CD4-positive, alpha-beta T cell treated with Interferon gamma for 1 hour (primary cell): ENCODE measurements at regions not wholly inside any gene's neighbourhood (a gene's known extent, or its start where the extent isn't known, plus 50 kb on each side); places are given as distances from the start of the nearest gene placed in this dataset.

Experiments
- DNase-seq: peaks from one replicate; pipeline ENCODE4 v3.0.0-alpha.2; 2020

- DNase-seq: no peak
Observed at GRCh38 chrX:5054852-5055251, 1173.8 kb downstream of the NLGN4X start.

DNA sequence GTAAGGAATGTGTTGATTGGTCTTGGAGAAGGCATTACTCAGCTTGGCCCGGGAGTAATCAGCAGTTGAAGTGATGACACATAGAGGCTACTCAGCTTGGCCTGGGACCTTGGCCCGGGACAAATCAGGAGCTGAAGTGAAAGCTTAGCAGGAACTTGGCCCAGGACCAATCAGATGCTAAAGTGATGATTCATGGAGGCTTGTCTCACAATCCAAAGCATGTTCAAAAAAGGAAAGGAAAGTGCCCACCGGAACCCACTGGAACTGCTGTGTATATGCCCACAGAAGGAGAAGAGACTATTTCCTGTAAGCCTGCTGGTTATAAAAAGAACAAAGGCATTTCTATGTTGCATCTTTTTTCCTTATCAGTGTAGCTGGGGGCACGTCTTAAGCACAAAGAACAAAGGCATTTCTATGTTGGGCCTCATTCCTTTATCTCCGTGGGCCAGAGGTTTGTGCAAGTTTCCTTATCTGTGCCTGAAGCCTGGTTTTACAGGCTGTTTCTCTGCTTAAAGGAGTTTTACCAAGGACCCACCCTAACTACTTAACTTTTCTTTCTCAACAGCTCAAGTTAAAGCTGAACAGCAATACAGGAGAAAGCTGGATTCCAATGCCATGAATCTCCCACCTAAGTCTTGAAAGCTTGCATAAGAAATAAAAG is 1176.7 kb downstream of the NLGN4X start:
- peak; percentile 16 for DNase-seq

- no peak for DNase-seq
Observed at GRCh38 chrX:5042563-5042962, 1186.1 kb downstream of the NLGN4X start.

DNA sequence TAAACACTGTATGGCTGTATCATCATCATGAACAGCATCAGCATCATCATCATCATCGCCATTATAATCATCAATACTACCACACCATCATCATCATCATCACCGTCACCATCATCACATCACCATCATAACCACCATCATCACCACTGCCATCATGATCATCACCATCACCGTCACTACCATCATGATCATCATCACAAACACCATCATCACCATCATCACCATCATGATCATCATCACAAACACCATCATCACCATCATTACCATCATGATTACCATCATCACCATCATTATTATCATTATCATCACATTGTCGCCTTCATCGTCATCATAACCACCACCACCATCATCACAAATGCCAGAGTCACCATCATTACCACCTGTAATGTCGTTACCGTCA is 1196.9 kb downstream of the NLGN4X start:
- DNase-seq: no peak

- DNase-seq: no peak
Observed at GRCh38 chrX:5015451-5015850, 1213.2 kb downstream of the NLGN4X start.

GRCh38 chrX:4994855-4995254 is 1233.8 kb downstream of the NLGN4X start:
- DNase-seq: no peak

GRCh38 chrX:4978613-4979012 is 1250.1 kb downstream of the NLGN4X start:
- no peak for DNase-seq

DNA sequence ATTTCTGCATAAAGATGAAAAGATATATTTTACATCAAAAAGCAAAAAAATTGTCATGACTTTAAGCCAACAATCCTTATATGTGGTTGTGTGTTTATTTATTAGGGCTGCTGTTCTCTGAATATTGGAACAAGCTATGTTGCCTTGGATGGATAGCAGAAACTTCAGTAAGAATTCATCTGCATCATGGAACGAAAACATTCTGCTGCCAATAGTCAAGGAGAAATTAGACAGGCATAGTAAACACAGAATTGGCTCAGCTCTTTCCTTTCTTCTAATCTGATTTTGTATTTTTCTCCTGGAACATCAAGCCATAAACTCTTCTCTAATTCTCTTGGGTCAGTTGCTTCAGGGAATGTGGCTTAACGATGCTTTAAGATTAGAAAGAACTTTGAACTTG is 1257.0 kb downstream of the NLGN4X start:
- no peak for DNase-seq

DNA sequence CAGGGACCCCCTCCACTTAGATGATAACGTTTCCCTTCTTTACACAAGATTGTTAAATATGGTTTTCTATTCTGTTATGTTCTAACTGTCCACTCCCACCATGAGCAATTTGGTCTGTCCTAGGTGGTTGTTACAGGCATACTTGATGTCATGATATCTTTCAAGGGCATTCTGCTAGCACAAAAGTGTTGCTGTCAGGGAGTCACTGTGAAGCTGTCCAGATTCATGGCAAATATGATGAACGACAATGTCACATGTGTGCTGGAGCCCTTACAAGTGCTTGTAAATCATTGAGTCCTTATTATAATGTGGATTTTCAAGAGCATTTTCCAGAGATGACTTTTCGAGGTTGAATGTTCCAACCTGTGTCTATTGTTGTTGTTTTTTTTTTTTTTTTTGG is 1250.7 kb upstream of the PRKX start:
- DNase-seq: no peak

DNA sequence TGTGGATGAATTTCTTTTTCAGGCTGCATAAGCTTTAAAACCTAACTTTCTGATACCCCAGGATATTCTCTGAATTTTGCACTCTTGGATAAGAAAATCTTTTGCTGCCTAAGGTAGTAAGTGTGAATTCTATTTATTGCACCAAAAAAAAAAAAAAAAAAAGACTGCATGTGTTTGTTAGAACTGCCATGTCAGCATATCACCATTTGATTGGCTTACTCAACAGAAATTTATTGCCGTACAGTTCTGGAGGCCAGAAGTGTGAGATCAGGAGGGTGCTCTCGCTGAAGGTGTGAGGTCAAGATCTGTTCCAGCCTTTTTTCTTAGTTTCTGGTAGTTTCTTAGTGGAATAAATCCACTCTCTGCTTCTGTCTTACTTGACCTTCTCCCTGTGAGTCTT is 1250.0 kb upstream of the PRKX start:
- DNase-seq: no peak

DNA sequence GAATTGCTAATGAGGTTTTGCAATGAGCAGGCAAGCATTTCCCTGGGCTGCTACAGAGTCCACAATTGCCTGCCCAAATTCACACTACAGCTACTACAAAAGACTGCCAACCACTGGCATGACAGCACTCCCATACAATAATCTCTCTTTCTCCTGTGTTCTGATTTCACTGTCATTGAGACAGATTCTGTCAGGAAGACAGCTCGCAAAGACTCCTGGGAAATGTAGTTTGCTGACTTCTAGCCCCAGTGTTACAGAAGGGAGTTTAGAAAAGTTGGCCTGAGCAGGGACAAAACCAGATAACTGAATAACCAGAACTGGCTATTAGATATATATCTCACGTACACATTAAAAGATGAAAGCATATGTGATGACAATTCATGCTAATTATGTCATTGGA is 1231.3 kb upstream of the PRKX start:
- DNase-seq: no peak

GRCh38 chrX:4936315-4936714 is 1222.9 kb upstream of the PRKX start:
- DNase-seq: no peak

DNA sequence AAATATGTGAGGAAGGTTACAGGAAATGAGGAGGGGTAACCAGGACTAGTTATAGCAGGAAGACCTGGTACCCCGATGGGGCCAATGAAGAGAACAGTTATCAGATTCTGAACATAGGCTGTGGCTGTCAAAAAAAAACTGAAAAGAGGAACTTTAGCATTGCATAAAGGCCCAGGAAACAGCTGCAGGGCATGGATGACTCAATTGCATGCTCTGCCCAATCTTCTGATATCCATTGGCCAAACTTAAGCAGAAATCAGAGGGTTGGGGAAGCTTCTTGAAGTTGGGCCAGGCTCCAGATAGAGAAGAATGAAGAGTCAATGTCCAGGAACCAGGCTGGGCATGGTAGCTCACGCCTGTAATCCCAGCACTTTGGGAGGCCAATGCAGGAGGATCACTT is 1222.4 kb upstream of the PRKX start:
- DNase-seq: peak; percentile 47

DNA sequence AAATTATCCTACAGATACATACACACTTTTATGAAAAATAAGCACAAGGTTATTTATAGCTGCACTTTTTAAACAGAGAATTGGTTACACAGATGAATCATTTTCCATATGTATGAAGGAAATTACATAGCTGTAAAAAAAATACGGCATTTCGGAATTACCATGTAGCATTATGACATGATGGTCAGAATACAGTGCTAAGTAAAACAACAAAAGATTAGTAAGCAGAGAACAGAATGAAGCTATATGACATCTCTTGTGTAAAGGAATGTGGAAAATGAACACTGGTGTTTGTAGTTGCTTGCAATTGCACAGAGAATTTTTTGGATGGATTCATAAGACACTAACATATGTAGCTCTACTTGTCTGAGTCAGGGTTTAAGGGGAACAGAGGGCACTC is 1222.0 kb upstream of the PRKX start:
- DNase-seq: no peak

- no peak for DNase-seq
Observed at GRCh38 chrX:4932790-4933189, 1219.3 kb upstream of the PRKX start.

- DNase-seq: no peak
Observed at GRCh38 chrX:4930426-4930825, 1217.0 kb upstream of the PRKX start.

DNA sequence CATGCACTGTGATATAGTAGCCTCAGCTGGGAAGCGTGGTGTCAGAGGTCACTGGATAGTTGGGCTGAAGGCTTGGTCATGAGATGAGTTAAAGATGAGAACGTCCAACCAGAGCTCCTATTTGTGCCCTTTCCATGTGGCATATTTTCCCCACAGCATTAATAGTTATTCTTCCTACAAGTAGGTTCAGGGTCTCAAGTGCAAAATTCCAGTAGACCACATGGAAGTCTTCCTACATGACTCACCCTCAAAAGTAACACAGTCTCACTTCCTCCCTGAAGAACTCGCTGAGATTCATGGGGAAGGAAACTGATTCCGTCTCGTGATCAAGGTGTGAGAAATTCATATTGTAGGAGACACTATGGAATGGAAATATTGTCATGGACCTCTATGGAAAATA is 1212.5 kb upstream of the PRKX start:
- DNase-seq: no peak

DNA sequence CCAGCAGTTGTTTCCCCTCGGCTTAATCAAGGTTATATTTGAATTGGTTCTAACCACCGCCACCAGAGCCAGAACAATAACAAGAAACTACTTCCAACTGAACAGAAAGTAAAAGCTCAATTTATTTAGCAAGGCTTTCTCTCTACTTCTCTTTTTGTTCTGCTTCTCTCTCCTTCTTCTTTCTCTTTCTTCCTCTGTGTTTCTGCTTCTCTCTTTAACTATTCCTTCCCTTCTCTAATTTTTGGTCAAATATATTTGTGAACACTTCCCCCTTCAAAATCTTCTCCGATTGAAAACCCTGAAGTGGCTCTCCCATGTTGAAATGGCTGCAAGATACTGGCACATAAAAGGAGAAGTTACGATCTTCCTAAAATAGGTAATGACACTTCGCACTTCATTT is 1195.9 kb upstream of the PRKX start:
- DNase-seq: no peak

GRCh38 chrX:4905576-4905975 is 1192.1 kb upstream of the PRKX start:
- no peak for DNase-seq

- DNase-seq: no peak
Observed at GRCh38 chrX:4881277-4881676, 1167.8 kb upstream of the PRKX start.

- DNase-seq: no peak
Observed at GRCh38 chrX:4878640-4879039, 1165.2 kb upstream of the PRKX start.

DNA sequence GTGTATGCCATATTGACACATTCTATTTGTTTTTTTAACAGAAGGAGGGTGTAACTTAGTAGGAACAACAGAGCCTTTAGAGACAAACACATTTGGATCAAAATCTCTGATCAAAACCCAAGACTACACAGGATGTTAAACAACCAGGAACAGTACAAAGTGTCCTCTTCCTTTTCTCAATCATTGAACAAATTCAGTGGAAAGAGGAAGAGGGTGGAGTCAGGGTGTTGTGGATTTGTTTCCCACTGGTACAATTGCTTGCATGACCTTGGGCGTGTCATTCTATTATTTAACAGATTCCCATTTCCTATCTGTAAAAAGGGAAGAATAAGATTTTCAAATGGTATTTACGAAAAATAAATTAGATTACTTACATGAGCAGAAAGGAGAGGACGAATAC is 1162.8 kb upstream of the PRKX start:
- no peak for DNase-seq

- DNase-seq: no peak
Observed at GRCh38 chrX:4851534-4851933, 1138.1 kb upstream of the PRKX start.

- no peak for DNase-seq
Observed at GRCh38 chrX:4850312-4850711, 1136.9 kb upstream of the PRKX start.

DNA sequence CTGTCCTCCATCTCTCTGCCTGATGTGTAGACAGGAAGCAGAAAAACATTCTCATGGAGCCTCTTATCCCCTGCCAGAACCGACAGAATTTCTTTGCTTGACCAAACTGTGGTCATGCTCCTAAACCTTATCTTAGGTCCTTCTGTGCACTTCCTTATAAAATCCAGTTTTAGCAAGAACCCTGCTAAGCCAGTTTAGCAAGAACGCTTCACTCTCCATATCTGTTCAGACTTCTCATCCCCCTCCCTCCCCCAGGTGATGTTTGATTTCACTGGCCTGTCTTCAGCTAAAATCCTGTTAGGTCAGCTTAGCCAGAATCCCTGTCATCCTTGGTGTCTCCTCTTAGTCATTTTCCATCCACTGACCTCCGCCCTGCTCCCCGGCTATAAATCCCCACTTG is 1130.9 kb upstream of the PRKX start:
- no peak for DNase-seq
